ENCODE measurements at regions not wholly inside any gene's neighbourhood (a gene's known extent, or its start where the extent isn't known, plus 50 kb on each side); places are given as distances from the start of the nearest gene placed in this dataset.

DNA sequence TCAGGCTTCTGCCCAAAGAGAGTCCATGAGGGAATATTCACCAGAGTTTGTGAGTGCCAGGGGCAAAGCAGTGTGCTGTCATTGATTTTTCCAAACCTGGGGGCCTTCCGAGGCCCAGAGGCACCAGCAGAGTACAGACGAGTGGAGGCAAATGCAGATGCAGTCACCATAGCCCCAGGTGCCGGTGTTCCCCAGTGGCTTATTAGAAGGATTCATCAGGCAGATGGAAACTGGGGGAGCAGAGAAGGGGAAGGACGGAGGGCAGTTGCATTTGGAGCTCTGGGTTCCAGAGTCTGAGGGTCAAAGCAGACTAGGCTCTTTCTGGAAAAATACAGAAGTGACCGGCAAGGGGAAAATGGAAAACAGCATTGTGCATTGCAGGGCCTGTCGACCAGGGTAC, 184.2 kb downstream of the ANKRD60 start:
- Histone ChIP-seq H2AFZ (ENCODE audit: low read depth, low read length) (no peak overlapping the region), H3K27me3 (ENCODE audit: control insufficient read depth in 2 of 2, insufficient read depth in 2 of 2, low read length in 2 of 2) (no peaks in the 10 kb centered on the region), H4K20me1 (replicated peaks; ENCODE audit: control insufficient read depth, extremely low read depth, insufficient read depth, low read length) (no peaks in the 10 kb centered on the region), H3K4me3 (replicated peaks in 1 of 3; ENCODE audit: insufficient read depth in 1 of 3, low read depth in 1 of 3, low read length in 3 of 3) (no peak overlapping the region), H3K9me1 (replicated peaks; ENCODE audit: control insufficient read depth, extremely low read depth, insufficient read depth, low read length) (no peaks in the 10 kb centered on the region), H3K79me2 (ENCODE audit: control insufficient read depth, insufficient read depth, low read length) (no peaks in the 10 kb centered on the region), H3K4me1 (ENCODE audit: control insufficient read depth, extremely low read depth, insufficient read depth, low read length) (no peaks in the 10 kb centered on the region), H3K4me2 (ENCODE audit: insufficient read depth, low read length) (no peak overlapping the region), H3K9ac (replicated peaks; ENCODE audit: extremely low read depth, insufficient read depth, low read length) (no peak overlapping the region), H3K27ac (ENCODE audit: insufficient read depth, low read depth, low read length) (no peak overlapping the region), H3K36me3 (ENCODE audit: control insufficient read depth in 2 of 2, extremely low read depth in 1 of 2, insufficient read depth in 2 of 2, low read length in 2 of 2) (no peaks in the 10 kb centered on the region), H3K9me3 (replicated peaks; ENCODE audit: control insufficient read depth, insufficient read depth, low read length) (no peaks in the 10 kb centered on the region)
- no TSS peak for BruUV-seq (replicated peaks)
- CTCF ChIA-PET: interaction anchor here (1.1 to 1.2 kb wide), 2 partner anchors 44 to 390 kb away, joined by 3 read pairs; no protein-coding TSS in a partner anchor
- FAIRE-seq (no peak), DNase-seq (ENCODE audit: low read depth, low spot score) (no peak)
- dilution Hi-C loops (cut with MboI; ENCODE audit: extremely low pct_ligation_motif_present, low sequenced_read_pairs): no loop called here
- TF ChIP-seq, protein P1, sequence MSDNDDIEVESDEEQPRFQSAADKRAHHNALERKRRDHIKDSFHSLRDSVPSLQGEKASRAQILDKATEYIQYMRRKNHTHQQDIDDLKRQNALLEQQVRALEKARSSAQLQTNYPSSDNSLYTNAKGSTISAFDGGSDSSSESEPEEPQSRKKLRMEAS (IDR thresholded peaks at IDR 0.05; ENCODE audit: insufficient read depth, insufficient read length): no peak
- no peak for TF ChIP-seq GATA2 (IDR thresholded peaks at IDR 0.05; ENCODE audit: insufficient read depth, insufficient read length, low read depth, low read length)
- TF ChIP-seq FOS (IDR thresholded peaks at IDR 0.05; ENCODE audit: borderline replicate concordance, insufficient read depth, low read length): no peak
- TF ChIP-seq JUN (IDR thresholded peaks at IDR 0.05; ENCODE audit: borderline replicate concordance, insufficient read depth, insufficient read length, low read depth): no peak
- no peak for TF ChIP-seq MYC (IDR thresholded peaks at IDR 0.05; ENCODE audit: low read depth, low read length)
- TF ChIP-seq EZH2 (IDR thresholded peaks at IDR 0.05; ENCODE audit: borderline replicate concordance, low read depth, low read length, severe bottlenecking): no peak
- no peak for TF ChIP-seq POLR2AphosphoS5 (IDR thresholded peaks at IDR 0.05; ENCODE audit: insufficient read depth, low read depth, low read length)
- TF ChIP-seq, protein P2, sequence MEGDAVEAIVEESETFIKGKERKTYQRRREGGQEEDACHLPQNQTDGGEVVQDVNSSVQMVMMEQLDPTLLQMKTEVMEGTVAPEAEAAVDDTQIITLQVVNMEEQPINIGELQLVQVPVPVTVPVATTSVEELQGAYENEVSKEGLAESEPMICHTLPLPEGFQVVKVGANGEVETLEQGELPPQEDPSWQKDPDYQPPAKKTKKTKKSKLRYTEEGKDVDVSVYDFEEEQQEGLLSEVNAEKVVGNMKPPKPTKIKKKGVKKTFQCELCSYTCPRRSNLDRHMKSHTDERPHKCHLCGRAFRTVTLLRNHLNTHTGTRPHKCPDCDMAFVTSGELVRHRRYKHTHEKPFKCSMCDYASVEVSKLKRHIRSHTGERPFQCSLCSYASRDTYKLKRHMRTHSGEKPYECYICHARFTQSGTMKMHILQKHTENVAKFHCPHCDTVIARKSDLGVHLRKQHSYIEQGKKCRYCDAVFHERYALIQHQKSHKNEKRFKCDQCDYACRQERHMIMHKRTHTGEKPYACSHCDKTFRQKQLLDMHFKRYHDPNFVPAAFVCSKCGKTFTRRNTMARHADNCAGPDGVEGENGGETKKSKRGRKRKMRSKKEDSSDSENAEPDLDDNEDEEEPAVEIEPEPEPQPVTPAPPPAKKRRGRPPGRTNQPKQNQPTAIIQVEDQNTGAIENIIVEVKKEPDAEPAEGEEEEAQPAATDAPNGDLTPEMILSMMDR (IDR thresholded peaks at IDR 0.05; ENCODE audit: extremely low read depth in 1 of 2, insufficient read depth in 1 of 2, low read depth in 1 of 2, low read length in 2 of 2): no peak
- no peak for TF ChIP-seq POLR2A (IDR thresholded peaks at IDR 0.05; ENCODE audit: low read depth, low read length)
- POLR2A ChIA-PET: no interaction called here
- intact Hi-C loops (cut with micrococcal nuclease): no loop called here
